HCT116 (cell line): ENCODE measurements at regions not wholly inside any gene's neighbourhood (a gene's known extent, or its start where the extent isn't known, plus 50 kb on each side); places are given as distances from the start of the nearest gene placed in this dataset.
"Not testable (repeated sequence)": the region's sequence is repeated elsewhere in the genome, so short reads cannot be mapped to it uniquely, and the experiment has no call there.

Experiments used
- CBX3 ChIP-seq: IDR thresholded peaks from 2 replicates; pipeline ENCODE4 v1.6.1; 2012; ENCODE audit warnings: low read depth
- CEBPB ChIP-seq: IDR thresholded peaks from 2 replicates; pipeline ENCODE4 v1.6.1; 2012; ENCODE audit warnings: low read depth
- CTCF ChIP-seq, 3 experiments: fragments of 200-600 bp in 1 of 3; sonication (generic) in 1 of 3; IDR thresholded peaks in 2 of 3; conservative IDR thresholded peaks in 1 of 3; 2 replicates each; pipeline ENCODE4 v1.5.1; 2012 to 2017; ENCODE audit warnings: low read depth in 2 of 3, low read length in 2 of 3, antibody characterized with exemption in 1 of 3, borderline replicate concordance in 1 of 3, control low read depth in 1 of 3, mild to moderate bottlenecking in 1 of 3, mixed read lengths in 1 of 3, mixed run types in 1 of 3, moderate library complexity in 1 of 3; ENCODE audit not compliant: insufficient read depth in 1 of 3
- EZH2 ChIP-seq: fragments of 200-600 bp; sonication (generic); IDR thresholded peaks from 2 replicates; pipeline ENCODE4 v1.6.1; 2017; ENCODE audit warnings: antibody characterized with exemption, mixed run types
- JUND ChIP-seq: IDR thresholded peaks from 2 replicates; pipeline ENCODE4 v1.6.1; 2012
- MAX ChIP-seq: IDR thresholded peaks from 2 replicates; pipeline ENCODE4 v1.6.1; 2012
- POLR2A ChIP-seq: IDR thresholded peaks from 2 replicates; pipeline ENCODE4 v1.7.0; 2011; ENCODE audit warnings: borderline replicate concordance; ENCODE audit not compliant: insufficient read depth, insufficient read length; ENCODE audit errors: extremely low read depth
- POLR2AphosphoS5 ChIP-seq: IDR thresholded peaks from 2 replicates; pipeline ENCODE4 v1.6.1; 2011; ENCODE audit warnings: mild to moderate bottlenecking, low read depth, low read length, moderate library complexity
- RAD21 ChIP-seq: IDR thresholded peaks from 2 replicates; pipeline ENCODE4 v1.6.1; 2012; ENCODE audit warnings: low read depth, mild to moderate bottlenecking
- SP1 ChIP-seq: IDR thresholded peaks from 2 replicates; pipeline ENCODE4 v1.6.1; 2012; ENCODE audit warnings: low read depth
- TCF7L2 ChIP-seq: IDR thresholded peaks from 2 replicates; pipeline ENCODE4 v1.7.0; 2011; ENCODE audit warnings: borderline replicate concordance, inconsistent platforms; ENCODE audit not compliant: insufficient read depth, insufficient read length; ENCODE audit errors: extremely low read depth
- YY1 ChIP-seq: IDR thresholded peaks from 2 replicates; pipeline ENCODE4 v1.6.1; 2011; ENCODE audit warnings: low read length, low read depth, moderate library complexity, mild to moderate bottlenecking; ENCODE audit not compliant: insufficient replicate concordance; ENCODE audit errors: extremely low read depth

- not testable (repeated sequence) for TF ChIP-seq CTCF (IDR thresholded peaks at IDR 0.05 in 2 of 3, conservative IDR thresholded peaks at IDR 0.05 in 1 of 3; ENCODE audit: borderline replicate concordance in 1 of 3, insufficient read depth in 1 of 3, low read depth in 2 of 3, low read length in 2 of 3); CBX3; EZH2; POLR2AphosphoS5; POLR2A; JUND; CEBPB; YY1; MAX; RAD21; TCF7L2; SP1
These were observed 2751.4 kb upstream of the TPTE start for GRCh38 chr21:7769985-7770384.
